Stimulated activated CD8-positive, alpha-beta memory T cell treated with anti-CD3 and anti-CD28 coated beads, Interleukin-2, amount 100 ng/mL, for 1 hour (primary cell): ENCODE measurements at regions not wholly inside any gene's neighbourhood (a gene's known extent, or its start where the extent isn't known, plus 50 kb on each side); places are given as distances from the start of the nearest gene placed in this dataset.

Source experiments
- DNase-seq, 2 donors: peaks; one replicate each; pipeline ENCODE4 v3.0.0-alpha.2; 2020; ENCODE audit warnings: low read depth in 2 of 2

DNA sequence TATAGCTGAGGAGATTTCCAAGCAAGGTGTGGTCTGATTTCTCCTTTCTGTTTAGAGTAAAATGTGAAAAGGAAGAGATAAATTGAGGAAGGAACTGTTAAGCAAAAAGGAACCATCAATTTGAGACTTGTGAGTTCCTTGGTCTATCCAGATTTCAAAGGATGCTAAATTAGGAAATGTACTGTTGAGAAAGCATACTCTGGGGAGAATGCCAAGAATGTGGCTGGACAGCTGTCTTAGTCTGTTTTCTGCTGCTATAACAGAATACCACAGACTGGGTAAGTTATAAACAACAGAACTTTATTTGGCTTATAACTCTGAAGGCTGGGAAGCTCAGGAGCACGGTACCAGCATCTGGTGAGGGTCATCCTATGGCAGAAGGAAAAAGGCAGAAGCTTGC is 1097.2 kb downstream of the TDRD15 start:
- DNase-seq, result no peak

DNA sequence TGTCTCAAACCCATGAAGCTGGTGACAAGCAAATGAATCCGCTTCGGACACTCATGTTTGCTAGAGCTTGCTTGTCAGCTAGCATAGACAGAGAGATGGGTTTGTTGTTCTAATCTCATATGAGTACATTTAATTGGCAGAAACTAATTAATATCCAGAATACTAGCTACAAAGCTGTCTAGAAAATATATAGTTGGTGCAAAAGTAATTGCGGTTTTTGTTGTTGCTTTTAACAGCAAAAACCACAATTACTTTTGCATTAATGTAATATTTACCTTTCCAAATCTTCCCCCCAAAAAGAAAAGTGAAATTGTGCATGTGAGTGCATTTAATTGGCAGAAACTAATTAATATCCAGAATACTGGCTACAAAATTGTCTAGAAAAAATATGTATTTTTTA is 1115.2 kb downstream of the TDRD15 start:
- DNase-seq, result no peak

DNA sequence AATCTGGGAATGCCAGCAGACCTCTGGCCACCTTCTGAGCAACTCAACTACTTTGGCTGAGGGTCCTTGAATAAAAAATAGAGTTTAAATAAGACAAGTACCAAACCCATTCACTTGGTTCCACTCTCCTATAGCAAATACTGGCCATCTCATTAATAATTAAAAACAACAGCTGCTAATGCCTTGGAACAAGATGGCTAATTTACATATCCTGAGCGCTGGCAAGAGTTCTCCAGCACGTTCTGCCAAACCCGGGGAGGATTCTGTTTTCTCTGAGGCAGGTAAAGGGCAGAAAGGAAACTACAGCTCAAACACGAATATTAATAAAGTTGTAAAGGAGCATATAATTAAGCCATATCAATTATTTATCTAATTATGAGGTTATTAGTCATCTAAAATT is 1123.7 kb downstream of the TDRD15 start:
- no peak for DNase-seq

DNA sequence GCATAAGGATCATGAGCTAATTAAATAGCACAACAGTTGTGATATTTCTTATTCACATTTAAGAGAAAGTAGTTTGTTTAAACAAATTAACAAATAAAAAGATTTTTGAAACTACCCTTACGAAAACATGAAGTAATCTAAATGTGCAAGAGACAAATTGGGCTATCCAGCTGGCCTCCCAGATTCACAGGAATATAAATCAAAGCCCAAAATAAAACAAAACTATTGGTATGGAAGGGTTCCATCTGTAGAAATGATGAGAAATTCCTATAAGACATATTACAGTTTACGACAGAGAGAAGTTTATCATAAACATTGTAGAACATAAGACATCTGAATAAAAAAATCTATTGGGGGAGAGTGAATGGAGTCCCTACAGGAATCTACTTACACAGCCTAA is 1125.1 kb downstream of the TDRD15 start:
- no peak for DNase-seq

DNA sequence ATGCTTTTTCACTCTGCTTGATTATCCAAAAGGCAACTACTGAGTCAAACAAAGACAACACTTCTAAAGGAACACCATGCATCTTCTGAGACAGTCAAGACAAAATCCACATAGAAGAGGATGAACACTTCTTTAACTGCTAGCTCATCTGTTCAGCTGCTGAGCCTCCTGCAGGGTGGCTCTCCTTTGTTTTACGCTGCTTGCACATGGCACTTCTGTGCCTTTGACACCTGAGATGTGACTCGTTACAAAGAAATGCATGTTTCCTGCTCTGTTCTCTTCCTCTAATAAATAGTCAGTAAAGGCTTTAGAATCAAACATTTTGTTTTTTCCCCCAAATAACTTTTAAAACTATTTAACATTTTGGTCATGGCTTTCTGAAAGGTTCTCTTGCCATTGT is 1129.4 kb downstream of the TDRD15 start:
- no peak for DNase-seq

DNA sequence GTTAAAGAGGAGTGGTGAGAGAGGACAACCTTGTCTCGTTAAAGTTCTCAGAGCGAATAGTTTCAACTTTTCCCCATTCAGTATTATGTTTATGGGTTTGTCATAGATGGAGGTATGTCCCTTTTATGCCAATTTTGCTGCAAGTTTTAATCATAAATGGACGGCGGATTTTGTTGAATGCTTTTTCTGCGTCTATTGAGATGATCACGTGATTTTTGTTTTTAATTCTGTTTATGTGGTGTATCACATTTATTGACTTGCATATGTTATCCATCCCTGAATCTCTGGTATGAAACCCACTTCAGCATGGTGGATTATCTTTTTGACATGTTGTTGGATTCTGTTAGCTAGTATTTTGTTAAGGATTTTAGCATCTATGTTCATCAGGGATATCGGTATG is 1123.8 kb upstream of the KLHL29 start:
- DNase-seq, result no peak

DNA sequence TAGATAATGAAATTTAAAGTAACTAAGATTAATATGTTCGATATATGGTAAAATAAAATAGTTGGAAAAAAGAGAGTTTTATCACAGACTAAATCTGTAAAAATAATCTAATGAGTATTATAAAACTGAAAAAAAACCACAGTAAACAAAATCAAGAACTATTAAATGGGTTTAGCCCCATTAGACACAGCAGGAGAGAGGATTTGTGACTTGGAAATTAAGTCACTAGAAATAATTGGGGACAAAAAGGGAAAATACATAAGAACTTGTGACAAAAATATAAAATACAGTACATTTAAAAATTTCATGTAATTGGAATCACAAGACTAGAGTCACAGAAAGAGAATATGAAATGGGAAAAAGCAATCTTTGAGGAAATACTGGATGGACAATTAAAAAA is 1114.6 kb upstream of the KLHL29 start:
- no peak for DNase-seq

DNA sequence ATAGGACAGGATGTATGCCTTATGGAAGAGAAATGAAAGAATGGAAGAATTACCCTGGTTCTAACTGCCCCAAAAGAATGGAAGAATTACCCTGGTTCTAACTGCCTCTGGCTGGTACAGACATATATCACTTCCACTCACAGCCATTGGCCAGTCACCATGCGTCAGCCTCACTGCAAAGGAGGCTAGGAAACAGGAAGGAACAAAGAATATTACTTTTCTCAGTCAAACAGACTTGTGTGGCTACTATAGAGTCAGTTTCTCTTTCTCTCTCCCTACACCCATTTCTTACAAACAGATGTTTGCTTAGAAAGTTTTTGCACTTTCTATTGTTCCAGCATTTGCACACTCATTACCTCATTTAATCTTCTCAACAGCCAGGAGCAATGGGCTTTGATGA is 1111.1 kb upstream of the KLHL29 start:
- no peak for DNase-seq

DNA sequence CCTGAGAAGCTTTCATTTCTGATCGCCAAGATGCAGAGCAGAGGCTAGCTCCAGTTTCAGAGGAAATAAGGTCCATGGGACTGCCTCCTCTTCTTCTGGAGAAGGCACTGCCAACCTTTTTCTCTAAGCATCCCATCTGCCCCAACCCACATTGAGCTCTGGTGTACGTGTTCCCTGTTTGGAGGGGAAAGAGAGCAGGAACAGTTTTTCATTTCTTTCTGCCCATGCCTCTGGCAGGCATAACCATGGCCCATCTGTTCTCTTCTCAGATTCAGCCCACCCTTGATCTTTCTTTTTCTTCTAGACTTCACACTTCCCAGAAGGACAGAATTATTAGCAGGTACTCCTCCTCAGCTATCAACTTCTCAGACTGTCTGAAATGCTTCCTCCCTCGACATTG is 1110.3 kb upstream of the KLHL29 start:
- no peak for DNase-seq

DNA sequence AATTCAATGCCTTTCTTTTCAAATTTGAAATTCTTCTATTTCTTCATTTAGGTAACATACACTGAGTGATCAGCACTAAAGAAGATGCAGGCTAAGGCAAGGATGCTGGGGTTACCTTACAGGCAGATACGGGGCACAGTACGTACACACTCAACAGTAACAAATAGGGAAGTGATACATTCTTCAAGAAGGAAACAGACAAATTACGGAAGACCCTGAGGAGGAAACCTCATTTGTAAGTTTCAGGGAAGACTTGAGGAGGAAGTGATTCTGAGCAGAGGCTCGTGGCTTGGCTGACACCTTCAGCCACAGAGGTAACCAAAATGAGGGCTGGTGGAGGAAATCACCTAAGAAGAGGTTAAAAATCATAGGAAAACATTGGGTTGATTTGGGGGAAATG is 1108.3 kb upstream of the KLHL29 start:
- DNase-seq, result no peak

DNA sequence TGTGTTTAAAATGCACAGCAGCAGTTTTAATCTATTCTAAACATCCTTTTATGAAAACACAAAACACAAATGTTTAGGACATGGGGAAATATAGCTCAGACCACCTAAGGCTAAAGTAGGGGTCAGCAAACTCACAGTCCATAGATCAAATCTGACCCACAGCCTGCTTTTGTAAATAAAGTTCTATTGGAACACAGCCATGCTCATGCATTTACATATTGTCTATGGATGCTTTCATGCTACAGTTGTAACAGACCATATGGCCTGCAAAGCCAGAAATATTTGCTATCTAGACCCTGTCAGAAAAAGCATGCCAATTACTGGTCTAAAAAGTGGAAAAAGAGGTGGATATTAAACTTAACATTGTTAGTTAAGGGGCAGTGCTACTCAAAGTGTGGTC is 1105.4 kb upstream of the KLHL29 start:
- DNase-seq, result no peak

DNA sequence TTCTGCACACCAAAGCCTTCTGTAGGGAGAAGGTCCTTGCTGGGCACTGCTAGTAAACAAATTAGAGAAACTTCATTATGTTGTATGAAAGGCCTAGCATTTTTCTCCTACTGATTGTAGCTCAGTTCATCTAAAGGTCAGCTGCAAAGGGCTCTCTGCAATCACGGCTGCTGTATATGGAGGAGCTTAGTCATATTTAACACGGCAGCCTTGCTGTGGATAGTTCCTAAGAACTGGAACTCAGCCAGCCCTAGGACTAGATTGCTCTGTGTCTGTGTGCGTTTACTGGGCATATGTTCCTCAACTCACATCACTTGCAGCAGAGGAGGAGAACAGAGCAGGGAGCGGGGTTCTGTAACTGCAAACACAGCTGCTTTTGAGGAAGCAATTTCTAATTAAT is 1103.9 kb upstream of the KLHL29 start:
- DNase-seq, result no peak

DNA sequence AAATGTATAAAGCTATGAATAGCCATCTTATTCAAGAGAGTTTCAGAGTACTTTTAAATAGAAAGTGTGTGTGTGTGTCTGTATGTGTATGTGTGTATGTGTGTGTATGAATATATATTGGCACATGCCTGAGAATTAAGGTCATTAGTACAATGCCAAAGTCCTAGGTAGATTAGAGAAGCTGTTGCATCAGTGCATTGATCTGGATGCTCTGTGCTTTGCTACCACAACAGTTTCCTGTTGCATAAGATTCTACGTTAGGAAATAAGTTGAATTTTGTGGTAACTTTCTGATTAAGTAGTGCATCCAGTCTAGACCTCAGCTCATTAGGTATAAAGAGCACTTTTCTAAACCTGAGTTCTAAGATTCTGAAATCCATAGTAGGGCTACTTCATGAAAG is 1102.8 kb upstream of the KLHL29 start:
- no peak for DNase-seq

DNA sequence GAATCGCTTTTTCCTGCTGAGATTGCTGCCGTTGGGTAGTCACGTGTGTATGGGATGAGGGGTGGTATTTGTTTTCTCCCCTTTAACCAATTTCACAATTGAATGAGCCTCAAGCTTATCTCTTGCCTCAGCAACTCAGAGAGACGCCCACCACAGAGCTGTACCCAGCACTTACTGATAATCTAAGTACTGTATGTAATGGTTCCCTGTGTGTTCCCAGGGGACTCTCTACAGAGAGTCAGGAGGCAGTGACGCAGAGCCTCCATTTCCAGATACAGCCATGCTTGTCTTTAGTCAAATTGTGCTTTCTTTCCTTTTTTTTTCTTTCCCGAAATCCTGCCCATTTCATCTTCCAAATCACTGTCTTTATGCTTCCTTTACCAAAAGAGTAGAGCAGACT is 1102.1 kb upstream of the KLHL29 start:
- DNase-seq, result no peak

DNA sequence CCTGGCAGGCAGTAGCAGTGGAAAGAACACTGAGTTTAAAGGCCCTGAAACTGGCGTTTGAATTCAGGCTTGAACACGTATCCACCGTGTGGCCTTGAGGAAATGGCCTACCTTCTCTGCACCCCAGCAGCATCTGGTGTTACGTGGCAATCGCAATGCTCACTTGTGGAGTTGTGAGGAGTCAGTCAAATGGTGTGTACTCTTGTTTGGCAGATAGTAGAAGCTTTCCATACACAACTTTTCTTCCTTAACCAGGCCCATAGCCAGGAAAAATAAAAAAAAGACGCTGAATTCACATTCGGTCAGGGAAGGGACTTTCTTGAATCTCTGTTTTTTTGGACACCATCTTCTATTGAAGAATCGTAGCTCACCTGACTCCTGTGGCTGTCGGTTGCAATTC is 1101.5 kb upstream of the KLHL29 start:
- DNase-seq, result no peak

DNA sequence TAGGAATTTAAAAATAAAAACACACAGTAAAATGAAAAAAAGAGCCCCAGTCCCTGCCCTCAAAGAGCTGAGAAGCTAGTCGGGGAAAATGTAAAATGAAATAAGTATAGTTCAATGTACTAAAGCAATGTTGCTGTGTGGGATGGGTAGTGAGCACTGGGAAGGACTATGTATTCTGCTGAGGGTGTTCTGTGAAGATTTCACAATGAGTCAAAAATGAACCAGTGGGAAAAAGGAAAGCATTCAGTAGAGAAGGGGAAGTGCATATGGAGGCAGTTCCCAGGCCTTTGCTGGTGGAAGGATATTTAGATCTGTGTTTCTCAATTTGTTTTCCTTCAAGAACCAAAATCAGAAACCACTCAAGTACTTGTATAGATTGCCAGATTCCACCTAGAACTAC is 1094.7 kb upstream of the KLHL29 start:
- no peak for DNase-seq

DNA sequence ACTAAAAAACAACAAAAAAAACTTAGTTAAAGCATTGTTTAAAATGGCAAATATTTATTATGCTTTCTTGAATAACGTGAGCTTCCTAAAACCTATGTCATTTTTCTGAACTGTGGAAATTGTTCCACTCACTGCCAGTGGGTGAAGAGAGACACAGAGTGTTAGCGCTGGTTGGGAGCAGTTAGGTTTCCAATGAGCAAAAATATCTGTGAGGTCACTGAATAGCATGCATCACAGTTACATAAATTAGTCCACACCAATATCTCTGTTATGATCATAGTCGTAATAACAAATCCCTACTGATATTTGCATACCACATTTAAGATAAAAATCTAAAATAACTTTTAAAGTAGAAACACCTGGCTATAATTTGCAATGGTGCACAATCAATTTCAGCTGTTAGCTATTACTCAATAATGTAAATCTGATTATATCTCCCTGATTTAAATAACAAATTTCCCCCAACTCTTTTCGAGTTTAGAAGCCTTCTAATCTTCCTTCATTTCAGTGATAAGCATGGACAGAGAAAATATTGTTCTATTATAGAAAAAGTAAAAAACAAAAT is 1094.0 kb upstream of the KLHL29 start:
- no peak for DNase-seq

DNA sequence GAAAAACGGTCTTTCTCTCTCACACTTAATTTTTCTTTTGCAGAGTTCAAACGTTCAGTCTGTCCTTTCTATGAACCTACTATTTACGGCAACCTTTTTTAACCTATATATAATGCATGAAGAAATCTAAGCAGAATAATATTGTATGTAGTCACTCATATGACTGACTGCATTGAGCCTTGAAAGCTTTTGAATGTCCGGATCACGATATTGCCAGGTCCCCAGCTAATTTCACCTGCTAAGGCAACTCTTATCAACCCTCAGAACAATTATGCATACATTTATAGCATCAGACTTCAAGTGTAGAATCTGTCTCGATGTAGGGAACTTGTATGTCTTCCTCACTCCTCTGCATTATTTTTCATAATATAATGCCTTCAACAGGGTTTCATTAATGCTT is 1083.8 kb upstream of the KLHL29 start:
- DNase-seq, result no peak

DNA sequence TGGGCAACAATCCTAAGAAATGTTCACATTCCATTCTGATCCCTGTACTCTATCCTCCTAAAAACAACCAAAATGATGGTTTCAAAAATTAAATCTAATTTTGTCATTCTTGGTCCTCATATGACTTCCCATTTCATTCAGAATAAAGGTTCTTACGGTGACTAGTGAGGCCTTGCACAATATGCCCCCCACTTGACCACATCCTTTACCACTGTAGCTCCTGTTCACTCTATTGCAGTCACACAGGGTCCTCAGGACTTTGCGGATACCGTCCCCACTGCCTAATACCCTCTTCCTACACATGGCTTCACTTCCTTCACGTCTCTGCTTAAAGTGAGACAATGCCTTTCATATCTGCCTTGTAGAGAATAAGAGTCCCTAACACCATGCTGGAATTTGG is 1058.7 kb upstream of the KLHL29 start:
- no peak for DNase-seq

DNA sequence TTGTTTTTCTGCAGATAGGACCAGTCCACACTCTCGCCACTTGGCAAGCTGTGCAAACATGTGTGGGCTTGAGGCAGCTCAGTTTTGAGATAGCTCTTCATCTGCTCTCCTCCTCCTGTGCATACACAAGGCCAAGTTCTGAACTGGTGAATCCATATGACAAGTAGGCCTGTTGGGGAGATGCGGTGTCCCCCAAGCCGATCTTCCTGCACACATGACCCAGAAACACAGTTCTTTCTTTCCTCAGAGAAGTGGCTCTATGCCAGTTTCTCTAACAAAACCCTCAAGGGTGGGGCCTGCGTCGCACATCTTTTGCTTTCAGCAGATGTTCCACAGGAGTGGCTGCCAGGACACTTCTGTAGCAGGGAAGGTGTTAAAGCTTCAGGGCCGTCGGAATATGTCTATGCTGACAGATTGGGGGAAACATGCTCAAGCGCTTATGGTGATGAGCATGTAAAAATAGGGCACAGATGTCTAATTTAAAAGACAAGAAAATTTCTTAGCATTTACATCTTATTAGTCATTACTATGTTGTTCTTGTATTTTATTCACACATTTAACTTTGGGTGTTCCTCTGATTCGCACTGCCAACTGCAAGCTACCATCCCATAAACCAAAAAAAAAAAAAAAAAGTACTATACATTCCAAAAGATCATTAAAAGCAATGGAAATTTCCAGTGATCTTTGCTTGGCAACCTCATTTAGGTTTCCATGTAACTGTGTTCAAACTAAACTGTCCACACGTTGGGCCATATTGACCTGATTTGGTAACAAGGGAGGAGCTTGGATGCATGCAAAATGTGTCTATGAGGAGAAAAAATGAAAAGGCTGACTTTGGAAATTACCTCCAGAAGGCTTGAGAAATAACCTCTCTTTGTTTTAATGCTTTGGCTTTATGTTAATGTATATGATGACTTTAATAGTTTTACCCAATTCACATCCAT is 1055.5 kb upstream of the KLHL29 start:
- DNase-seq, result no peak

DNA sequence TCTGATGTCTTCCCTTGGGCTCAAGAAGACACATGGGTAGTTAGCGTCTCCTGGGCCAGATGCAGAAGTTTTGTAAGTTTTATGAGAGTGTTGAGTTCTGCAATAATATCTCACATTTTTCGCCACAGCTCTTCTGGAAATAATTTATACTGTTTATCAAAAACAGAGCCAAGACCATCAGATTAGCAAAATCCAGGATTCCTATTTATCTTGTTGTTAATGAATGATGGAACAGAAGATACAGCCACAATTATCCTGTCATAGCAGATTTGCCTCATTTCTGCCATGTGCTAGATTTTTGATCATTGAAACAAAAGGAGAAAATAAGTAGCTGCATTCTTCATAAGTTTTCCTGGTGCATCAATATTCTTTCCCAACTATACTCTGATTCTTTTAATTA is 1048.6 kb upstream of the KLHL29 start:
- DNase-seq, result no peak

DNA sequence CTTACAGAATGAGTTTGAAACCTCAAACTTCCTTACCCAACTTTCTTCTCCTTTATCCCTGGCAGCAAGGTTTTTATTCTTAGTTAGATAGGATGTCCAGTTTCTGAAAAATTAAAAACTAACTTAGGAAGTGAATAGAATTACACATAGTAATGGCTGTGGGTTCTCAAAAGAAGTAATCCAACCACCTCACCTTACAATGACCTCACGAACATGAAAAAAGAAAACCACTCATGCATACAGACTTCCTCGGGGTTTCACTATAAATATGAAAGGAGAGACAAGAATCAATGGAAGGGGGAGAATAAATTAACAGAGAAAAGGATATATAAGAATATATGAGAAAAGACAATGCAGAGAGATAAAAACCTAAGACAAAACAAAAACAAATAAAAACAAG is 1044.3 kb upstream of the KLHL29 start:
- DNase-seq, result no peak

DNA sequence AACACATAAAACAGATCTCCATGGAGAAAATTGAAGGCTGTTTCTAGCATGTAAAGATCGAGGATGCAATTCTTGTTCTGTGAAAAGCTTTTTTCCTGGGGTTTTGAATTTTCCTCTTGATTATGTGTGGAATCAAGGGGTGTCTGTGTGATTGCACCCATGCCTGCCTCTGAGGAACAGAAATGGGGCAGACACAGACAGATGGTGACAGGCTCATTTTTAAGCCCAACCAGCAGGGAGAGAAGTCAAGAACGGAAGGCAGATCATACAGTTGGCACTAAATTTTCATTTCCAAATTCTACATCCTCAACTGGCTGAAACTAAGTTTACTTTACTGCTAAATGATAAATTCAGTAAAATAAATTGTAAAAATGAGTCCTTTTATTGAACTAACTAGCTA is 1037.7 kb upstream of the KLHL29 start:
- DNase-seq, result no peak

DNA sequence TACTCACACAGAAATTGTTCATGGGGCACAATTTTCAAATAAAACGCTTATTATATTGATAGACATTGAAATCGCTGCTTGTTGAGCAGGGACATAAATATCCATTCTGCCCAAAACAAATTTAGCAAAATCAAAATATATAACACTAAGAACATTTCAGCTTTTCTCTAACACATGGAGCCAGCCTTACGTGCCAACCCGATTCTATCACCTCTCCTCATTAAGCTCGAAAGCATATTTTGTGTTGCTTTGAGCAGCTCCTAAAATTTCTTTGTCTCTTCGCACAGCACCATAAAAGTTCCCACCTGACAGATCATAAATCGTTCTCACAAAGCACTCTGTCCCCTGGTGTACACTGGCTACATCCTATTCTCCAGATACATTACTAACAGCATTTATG is 1034.4 kb upstream of the KLHL29 start:
- no peak for DNase-seq
